Epithelial cell of proximal tubule (primary cell): ENCODE measurements at regions not wholly inside any gene's neighbourhood (a gene's known extent, or its start where the extent isn't known, plus 50 kb on each side); places are given as distances from the start of the nearest gene placed in this dataset.

ENCODE experiments used
- DNase-seq: peaks from one replicate; pipeline ENCODE4 v3.0.0-alpha.2; 2011; ENCODE audit warnings: low read depth
- H3K4me3 ChIP-seq: 2 replicates; pipeline ENCODE4 v1.5.1; 2011; ENCODE audit warnings: low read depth, mild to moderate bottlenecking, low read length
- CTCF ChIP-seq: conservative IDR thresholded peaks from 2 replicates; pipeline ENCODE4 v1.5.1; 2012; ENCODE audit warnings: low read depth, mild to moderate bottlenecking, low read length

GRCh38 chr6:139650941-139651340 is 276.5 kb upstream of the CITED2 start:
- H3K4me3 ChIP-seq: no peak overlapping the region
- DNase-seq: no peak
- no peak for TF ChIP-seq CTCF

DNA sequence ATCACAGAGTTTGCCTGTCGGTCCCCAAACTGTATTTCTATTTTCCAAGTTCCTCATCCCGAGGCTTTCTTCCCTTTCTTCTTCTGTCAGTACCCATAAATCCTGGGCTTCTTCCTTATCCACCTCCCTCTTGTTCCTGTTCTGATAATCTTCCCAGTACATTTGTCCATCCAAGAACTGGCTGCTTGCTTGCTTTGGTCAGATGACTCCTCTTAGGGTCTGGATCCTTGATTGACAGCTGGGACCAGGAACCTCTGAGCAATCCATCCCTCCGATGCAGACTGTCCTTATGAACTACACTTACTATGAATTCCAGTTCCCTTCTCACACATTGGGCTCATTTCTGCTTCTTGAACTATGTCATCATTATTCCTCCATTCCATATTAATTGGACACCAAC is 275.3 kb upstream of the CITED2 start:
- no peak for TF ChIP-seq CTCF
- no peak overlapping the region for H3K4me3 ChIP-seq
- no peak for DNase-seq

DNA sequence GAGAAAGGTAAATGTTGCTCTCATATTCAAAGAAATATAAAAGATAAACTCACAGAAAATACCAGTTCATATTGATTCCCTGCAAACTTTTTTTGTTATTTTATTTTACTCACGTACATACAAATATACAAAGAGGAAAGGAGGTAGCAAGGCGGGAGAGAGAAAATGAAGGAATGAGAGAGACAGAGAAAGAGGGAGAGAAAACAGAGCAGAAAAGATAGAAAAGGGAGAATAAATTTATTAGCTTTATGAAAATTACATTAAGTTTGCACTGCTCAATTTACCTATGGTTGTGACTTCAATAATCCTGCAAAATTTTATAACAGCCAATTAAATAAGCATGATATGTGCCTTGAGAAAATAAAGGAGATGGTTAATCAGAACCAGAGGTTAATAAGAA is 274.7 kb upstream of the CITED2 start:
- no peak for DNase-seq
- no peak overlapping the region for H3K4me3 ChIP-seq
- TF ChIP-seq CTCF: no peak

DNA sequence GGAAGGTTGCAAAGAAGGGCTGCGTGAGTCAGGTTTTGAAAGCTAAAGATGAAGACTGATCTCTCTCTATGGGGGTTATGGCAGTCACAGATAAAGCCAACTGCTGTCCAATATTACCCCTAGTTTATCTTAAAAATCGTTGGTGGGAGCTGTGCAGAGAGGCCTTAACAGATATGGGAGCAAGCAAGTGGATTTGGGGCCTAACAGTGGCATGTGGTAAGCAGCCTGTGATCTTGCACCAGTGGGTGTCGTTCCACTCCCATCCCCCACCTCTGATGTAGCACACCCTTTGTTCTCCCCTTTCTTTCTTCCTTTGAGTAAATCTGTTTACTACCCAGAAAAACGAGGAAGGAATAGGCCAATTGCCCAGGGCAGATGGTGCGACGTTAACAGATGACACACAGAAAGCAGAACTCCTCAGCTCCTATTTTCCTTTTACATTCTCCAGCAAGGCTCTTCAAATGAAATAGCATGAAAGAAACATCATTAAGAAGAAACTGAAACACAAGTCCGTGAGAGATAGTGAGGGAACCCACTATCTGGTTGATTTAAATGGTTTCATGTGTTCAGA is 274.1 kb upstream of the CITED2 start:
- no peak overlapping the region for H3K4me3 ChIP-seq
- TF ChIP-seq CTCF: no peak
- no peak for DNase-seq

DNA sequence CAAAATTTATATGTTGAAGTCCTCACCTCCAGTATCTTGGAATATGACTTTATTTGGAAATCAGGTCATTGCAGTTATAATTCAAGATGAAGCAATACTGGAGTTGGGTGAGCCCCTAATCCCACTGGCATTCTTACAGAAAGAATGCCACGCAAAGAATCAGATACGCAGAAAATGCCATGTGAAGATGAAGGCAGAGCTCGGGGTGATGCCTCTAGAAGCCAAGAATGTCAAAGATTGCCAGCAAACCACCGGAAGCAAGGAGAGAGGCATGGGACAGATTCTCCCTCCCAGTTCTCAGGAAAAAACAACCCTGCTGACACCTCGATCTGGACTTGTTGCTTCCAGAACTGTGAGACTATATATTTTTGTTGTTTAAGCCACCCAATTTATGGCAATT is 273.4 kb upstream of the CITED2 start:
- H3K4me3 ChIP-seq: no peak overlapping the region
- no peak for DNase-seq
- TF ChIP-seq CTCF: no peak

- no peak for TF ChIP-seq CTCF
- H3K4me3 ChIP-seq: no peak overlapping the region
- DNase-seq: no peak
These were observed 272.6 kb upstream of the CITED2 start for GRCh38 chr6:139647016-139647415.

GRCh38 chr6:139644821-139645220 is 270.4 kb upstream of the CITED2 start:
- TF ChIP-seq CTCF: no peak
- no peak overlapping the region for H3K4me3 ChIP-seq
- no peak for DNase-seq
